ENCODE measurements at regions not wholly inside any gene's neighbourhood (a gene's known extent, or its start where the extent isn't known, plus 50 kb on each side); places are given as distances from the start of the nearest gene placed in this dataset.

DNA sequence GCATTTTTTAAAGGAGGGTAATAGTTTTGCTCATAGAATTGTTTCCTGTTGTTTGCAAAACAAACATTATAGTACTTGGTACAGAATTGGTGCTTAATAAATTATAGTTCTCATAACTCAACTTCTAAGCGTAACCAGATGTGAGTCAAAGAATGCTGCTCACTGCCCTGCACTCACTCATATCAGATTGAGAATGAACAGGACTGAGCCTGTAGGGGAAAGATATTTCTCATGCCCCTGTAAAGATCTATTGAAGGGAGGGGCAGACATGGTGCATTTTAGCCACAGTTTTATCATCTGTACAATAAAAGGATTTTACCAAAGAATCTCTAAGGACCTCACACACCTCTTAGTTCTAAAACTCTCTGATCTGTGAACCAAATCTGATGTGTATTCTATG is 358.5 kb downstream of the SEC16B start:
- in situ Hi-C loops (cut with MboI; ENCODE audit: low pct_unique_long_range_greater_than_20kb, low sequenced_read_pairs) = no loop called here

GRCh38 chr1:177609953-177610352 is 359.9 kb downstream of the SEC16B start:
- in situ Hi-C loops (cut with MboI; ENCODE audit: low pct_unique_long_range_greater_than_20kb, low sequenced_read_pairs) = no loop called here
- DNase-seq = no peak

More for the DNA sequence above, 358.5 kb downstream of the SEC16B start:
- no peak for DNase-seq

DNA sequence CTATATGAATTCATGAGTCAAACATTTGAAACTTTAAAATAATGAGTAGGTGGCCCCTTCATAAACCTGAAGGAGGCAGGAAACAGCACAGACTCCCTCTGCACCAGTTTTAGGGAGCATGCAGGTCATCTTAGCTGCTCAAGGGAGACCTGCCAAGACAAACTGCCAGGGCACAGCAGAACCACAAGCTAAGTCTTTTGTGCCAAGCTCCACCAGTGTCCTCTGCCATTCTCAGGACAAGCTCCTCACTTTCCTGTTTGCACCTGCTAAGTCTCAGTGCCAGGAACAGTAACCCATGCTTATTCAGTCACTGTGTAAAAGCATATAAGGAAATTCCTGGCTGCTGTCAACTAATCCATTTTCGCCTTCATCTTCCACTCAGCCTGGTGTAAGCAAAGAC is 368.9 kb downstream of the SEC16B start:
- DNase-seq = no peak
- in situ Hi-C loops (cut with MboI; ENCODE audit: low pct_unique_long_range_greater_than_20kb, low sequenced_read_pairs) = no loop called here

GRCh38 chr1:177600321-177600720 is 369.5 kb downstream of the SEC16B start:
- DNase-seq = no peak
- in situ Hi-C loops (cut with MboI; ENCODE audit: low pct_unique_long_range_greater_than_20kb, low sequenced_read_pairs) = no loop called here

DNA sequence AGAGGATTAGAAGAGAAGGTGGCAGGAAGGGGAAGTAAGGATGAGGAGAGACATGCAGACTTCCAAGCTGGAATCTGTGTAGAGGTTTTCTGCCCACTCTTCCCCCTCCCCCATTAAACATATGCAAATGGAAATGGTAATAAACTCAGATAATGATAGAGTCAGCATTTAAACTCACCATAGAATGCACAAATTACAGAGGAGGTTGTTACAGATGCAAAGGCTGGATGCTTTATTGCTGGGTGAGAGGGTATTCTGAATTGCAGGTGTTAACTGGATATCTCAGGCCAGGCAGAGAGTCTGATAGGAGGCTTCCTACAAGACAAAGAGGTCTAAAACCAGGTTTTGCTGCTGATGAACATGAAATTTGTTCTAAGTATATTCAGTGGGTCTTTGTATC is 372.5 kb downstream of the SEC16B start:
- in situ Hi-C loops (cut with MboI; ENCODE audit: low pct_unique_long_range_greater_than_20kb, low sequenced_read_pairs) = no loop called here
- no peak for DNase-seq

GRCh38 chr1:177596485-177596884 is 373.4 kb downstream of the SEC16B start:
- in situ Hi-C loops (cut with MboI; ENCODE audit: low pct_unique_long_range_greater_than_20kb, low sequenced_read_pairs) = no loop called here

DNA sequence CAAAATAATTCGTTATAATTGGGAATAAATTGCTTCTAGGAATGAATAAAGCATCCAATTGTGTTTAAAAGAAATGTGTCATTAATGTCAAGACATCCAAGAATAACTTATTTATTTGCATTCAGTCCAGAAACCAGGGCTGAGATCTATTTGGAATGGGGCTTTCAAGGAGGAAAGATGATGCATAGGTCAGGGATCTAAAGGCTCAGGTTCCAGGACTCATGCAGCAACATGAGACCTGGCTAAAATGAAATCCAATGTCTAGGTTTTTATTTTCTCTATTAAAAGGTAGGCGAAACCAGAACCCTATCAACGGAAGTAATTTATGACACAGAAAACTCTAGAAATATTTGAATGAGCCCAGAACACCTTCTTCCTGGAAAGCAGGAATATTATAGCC is 376.8 kb downstream of the SEC16B start:
- in situ Hi-C loops (cut with MboI; ENCODE audit: low pct_unique_long_range_greater_than_20kb, low sequenced_read_pairs) = no loop called here
- DNase-seq = no peak

More at GRCh38 chr1:177596485-177596884, 373.4 kb downstream of the SEC16B start:
- no peak for DNase-seq

DNA sequence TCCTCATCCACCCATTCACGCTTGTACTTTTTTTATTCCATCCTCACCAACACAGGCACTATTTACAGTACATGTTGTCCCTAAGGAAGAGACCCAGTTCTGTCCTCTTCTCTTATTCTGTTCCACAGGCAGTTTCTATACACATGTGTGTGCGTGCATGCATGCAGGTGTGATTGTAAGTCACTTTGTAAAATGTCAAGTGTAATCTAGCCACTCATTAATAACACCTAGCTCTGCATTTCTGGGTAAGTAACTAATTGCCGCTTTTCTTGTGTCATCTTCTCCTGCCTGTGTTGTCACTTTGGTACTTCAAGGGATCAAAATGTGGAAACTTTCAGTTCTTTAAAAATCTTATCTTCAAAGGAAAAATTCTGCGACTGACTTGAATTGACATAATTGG is 377.2 kb downstream of the SEC16B start:
- in situ Hi-C loops (cut with MboI; ENCODE audit: low pct_unique_long_range_greater_than_20kb, low sequenced_read_pairs) = no loop called here
- no peak for DNase-seq

GRCh38 chr1:177591155-177591554 is 378.7 kb downstream of the SEC16B start:
- DNase-seq = no peak

DNA sequence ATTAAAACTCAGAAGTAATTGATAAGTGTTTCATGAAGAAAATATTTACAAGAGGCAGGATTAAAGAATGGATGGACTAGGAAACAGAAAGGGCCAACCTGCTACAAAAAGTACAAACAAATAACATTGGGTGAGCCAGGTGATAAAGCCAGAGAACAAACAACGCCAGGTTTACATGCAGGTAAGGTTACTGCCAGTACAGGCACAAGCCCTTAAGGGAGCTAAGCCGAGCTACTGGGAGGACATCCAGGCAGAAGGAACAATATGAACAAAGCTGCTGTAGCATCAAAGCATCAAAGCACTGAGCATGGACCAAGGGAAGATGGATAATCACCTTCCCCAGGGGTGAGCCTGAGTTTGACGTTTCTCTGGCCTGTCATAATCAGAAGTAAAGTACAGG is 380.7 kb downstream of the SEC16B start:
- in situ Hi-C loops (cut with MboI; ENCODE audit: low pct_unique_long_range_greater_than_20kb, low sequenced_read_pairs) = no loop called here
- no peak for DNase-seq

More at GRCh38 chr1:177591155-177591554, 378.7 kb downstream of the SEC16B start:
- in situ Hi-C loops (cut with MboI; ENCODE audit: low pct_unique_long_range_greater_than_20kb, low sequenced_read_pairs) = no loop called here

- DNase-seq = no peak
- in situ Hi-C loops (cut with MboI; ENCODE audit: low pct_unique_long_range_greater_than_20kb, low sequenced_read_pairs) = no loop called here
These were observed 383.4 kb downstream of the SEC16B start for GRCh38 chr1:177586429-177586828.

DNA sequence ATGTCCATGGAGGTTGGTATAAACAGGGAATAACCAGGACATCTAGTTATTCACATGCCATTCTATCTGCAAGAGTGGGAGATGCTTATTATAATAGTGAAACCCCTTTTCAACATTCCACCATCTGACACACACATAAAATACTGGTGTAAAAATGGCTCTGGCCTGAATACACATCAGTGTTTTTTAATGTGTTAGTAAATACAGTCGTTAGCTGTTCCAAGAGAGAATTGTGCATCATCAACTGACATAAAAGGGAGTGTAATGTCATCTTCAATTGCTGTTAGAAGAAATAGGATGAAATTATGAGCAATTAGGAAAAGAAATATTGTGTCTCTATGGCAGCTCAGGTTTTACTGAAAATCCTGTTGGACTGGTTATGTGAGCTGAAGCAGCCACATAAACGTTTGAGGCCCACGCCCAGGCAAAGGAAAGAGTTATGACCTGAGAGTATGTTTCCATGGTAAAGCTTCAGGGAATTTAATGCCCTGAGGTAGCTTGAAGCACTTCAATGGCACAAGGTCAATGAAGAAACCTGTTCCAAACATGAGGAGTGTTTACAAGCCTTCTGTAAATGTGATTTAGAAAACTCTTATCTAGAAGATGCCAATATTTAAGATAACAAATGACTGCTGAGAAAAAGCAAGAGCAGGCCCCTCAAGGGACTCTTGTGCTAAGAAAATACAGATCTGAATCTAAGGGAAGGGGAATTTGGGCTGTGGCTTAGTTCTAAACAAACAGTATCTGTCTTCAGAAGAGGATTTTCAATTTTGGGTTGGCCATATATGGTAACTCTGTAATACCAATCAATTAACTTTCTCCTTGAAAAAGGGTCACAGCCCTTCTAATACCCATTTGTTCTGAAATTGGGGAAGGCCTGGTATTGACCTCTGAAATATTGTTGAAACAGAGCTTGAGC is 384.3 kb downstream of the SEC16B start:
- no peak for DNase-seq
- in situ Hi-C loops (cut with MboI; ENCODE audit: low pct_unique_long_range_greater_than_20kb, low sequenced_read_pairs) = no loop called here

DNA sequence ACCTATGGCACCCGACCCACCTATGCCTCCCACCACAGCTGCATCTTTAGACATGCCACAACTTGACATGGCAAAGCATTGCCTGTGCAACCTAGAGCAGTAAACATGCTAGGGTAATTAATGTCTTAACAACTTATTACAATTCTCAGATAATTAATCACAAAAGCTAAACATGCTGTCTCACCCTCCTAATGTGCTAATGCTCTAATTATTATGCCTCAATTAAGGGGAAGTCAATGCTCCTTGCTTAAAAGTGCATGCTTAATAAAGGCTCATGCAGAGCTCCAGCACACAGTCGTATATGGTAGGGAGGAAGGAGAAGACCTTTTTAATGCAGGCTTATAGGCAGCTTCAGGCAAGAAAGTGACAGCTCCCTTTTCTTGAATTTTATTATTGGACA is 396.0 kb downstream of the SEC16B start:
- in situ Hi-C loops (cut with MboI; ENCODE audit: low pct_unique_long_range_greater_than_20kb, low sequenced_read_pairs) = no loop called here
- DNase-seq = no peak

GRCh38 chr1:177571485-177572076 is 398.3 kb downstream of the SEC16B start:
- DNase-seq = no peak
- in situ Hi-C loops (cut with MboI; ENCODE audit: low pct_unique_long_range_greater_than_20kb, low sequenced_read_pairs) = no loop called here

DNA sequence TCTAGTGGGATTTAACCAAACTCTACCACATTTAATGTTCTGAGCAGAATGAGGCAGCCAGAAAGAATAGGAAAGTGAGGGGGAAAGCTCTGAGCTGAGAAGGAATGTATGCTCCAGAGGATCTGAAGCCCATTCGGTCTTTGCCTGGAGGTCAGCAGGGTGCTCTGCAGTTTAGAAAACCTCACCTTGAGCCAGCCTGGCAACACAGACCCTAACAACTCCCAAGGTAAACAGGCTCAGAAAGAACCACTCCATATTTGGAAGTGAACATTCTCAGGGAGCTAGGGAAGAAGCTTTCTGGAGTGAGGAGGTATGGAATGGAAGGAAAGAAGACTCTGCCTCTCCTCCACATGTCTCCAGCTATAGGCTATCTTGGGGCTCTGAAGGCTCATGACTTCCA is 398.8 kb downstream of the SEC16B start:
- no peak for DNase-seq
- in situ Hi-C loops (cut with MboI; ENCODE audit: low pct_unique_long_range_greater_than_20kb, low sequenced_read_pairs) = no loop called here

GRCh38 chr1:177569476-177569875 is 398.7 kb downstream of the BRINP2 start:
- in situ Hi-C loops (cut with MboI; ENCODE audit: low pct_unique_long_range_greater_than_20kb, low sequenced_read_pairs) = no loop called here
- DNase-seq = no peak

DNA sequence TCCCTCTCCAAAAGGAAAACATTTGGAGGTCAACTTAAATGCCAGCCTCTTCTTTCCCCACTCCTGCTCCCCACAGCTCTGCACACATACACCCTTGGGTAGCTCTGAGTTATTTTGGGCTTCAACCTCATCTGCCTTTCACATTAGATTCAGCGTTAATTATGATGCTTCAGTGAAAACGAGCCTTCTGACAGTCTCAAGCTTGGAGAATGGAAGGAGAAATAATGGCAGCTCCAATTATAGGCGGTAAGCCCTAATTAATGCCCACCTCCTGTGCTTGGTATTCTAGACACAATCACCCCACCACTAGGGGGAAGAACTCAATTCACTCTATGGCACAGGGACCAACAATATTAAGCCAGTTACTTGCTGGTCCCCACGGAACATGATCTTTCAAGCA is 397.9 kb downstream of the BRINP2 start:
- no peak for DNase-seq

GRCh38 chr1:177567393-177567792 is 396.6 kb downstream of the BRINP2 start:
- DNase-seq = no peak
- in situ Hi-C loops (cut with MboI; ENCODE audit: low pct_unique_long_range_greater_than_20kb, low sequenced_read_pairs) = no loop called here

More for the DNA sequence above, 397.9 kb downstream of the BRINP2 start:
- in situ Hi-C loops (cut with MboI; ENCODE audit: low pct_unique_long_range_greater_than_20kb, low sequenced_read_pairs) = no loop called here

DNA sequence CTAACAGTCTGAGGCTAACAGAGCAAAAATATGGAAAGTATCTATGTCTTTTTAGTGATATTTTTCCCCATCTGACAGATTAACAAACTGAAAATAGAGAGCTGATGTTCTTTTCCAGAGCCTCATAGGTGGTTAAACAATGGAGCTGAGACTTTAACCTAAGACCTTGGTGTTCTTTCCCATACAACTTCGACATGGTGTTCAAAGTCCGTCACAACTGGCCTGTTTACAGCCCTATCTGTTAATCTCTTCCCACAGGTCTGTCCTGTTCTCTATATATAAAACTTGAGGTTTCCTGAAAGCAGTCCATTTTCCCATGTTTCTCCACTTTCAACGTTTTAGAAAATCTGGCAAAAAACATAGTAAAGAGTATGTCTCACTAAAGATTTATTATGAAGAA is 395.7 kb downstream of the BRINP2 start:
- no peak for DNase-seq
- in situ Hi-C loops (cut with MboI; ENCODE audit: low pct_unique_long_range_greater_than_20kb, low sequenced_read_pairs) = no loop called here

DNA sequence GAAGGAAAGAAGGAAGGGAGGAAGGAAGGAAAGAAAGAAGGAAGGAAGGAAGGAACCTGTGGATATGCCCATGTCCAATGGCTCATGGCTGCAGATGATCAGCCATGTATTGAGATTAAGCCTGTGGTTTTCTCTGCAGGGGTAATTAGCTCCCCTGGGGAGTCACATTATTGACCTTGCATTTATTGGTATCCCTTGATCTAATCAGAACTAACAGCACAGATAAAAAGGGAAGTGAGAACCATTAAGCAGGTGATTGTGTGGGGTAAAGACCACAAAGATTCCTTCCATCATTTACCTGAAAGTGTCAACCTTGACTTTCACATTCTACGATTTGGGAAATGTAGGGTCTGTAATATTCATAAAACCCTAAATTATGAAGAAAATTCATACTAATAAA is 390.7 kb downstream of the BRINP2 start:
- in situ Hi-C loops (cut with MboI; ENCODE audit: low pct_unique_long_range_greater_than_20kb, low sequenced_read_pairs) = no loop called here
- DNase-seq = no peak

DNA sequence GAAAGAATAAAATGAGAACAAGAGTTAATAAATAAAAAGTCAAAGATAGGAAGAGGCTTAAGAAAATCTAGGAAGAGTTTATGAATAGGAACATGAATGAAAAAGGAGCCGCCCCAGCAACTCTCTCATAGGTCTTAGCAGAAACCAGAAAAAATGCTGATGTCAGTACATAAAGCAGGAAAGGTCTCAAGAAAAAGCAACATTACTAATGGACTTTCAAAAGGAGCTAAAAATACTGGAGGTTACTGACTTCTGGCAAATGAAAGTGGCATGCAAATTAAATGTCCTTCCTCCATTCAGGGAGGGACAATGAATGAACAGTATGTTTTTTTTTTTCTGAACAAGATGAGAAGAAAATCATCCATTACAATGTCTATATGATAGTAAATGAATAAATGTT is 387.6 kb downstream of the BRINP2 start:
- in situ Hi-C loops (cut with MboI; ENCODE audit: low pct_unique_long_range_greater_than_20kb, low sequenced_read_pairs) = no loop called here
- no peak for DNase-seq

Data from KBM-7 (cell line).